HG03025 (cell line): ENCODE measurements at regions not wholly inside any gene's neighbourhood (a gene's known extent, or its start where the extent isn't known, plus 50 kb on each side); places are given as distances from the start of the nearest gene placed in this dataset.

Experiments
- ATAC-seq: cut with Tn5 transposase; IDR thresholded peaks from one replicate; pipeline ENCODE4 v1.9.1; 2021; ENCODE audit warnings: mild to moderate bottlenecking, moderate library complexity; ENCODE audit not compliant: unreplicated experiment, low FRiP score

DNA sequence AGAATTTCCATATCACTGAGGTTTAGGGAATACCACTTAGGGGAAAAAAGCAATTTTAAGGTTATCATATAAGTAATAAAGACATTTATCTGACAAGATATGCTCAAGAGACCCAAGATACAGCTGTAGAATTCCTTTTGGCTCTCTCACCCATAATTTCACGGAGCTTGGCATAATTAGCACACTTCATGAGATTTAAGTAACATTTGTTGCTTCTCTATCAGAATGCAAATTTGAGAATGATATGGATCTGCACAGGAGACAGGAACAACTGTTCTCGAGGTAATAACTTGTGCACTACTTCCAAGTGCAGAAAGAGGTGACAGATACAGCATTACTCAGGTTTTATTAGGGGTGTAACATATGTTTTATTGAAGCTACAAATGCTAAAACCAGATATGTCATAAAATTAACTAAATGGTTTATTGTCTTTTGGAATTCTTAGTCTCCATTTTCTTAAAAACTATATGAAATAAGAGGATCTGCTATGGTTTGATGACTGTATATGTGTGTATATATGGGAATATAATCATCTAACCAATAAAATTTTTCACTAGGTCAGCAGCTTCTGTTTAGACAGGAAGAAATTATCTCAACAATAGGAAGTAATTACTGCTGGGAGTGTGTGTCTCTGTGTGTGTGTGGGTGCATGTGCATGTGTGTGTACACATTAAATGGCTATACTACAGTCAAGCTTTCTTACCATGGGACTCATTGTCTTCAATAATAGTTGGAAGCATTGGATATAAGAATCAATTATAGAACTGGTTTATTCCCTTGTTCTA lies 401.3 kb downstream of the PCDH17 start:
- ATAC-seq, result no peak

DNA sequence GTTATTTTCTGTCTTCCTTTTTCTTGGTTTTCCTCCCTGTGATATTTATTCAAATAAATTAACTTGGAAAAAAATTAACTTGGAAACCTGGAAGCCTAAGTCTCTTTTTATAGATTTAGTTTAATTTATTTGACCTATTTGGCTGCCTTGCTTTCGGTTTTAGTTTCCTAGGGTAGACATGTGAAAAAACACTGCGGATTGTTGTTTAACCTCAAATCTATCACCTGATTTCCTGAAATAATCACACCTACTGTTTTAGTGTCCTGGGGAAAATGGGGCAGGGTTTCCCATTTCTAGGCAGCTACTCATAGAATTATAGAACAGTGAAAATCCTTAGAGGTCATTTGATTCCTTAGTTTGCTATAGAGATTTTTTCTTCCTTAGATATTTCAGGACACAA lies 412.4 kb downstream of the PCDH17 start:
- ATAC-seq, result no peak

DNA sequence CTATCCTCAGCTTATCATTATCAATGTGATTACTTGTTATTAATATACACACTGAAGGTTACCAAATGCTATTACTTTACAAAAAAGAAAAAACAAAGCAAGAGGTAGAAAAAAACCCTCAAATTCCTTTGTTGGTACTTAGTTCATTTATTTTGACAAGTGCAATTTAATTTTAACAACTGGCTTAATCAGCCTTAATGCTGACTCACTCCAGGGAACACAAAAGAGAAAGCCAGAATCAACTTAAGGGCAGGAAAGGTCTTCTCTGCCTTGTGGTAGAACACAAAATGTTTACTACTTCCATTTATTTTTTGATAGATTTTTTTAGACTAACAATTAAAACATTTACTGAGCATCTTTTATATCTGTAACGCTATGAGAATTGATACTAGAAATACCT lies 417.1 kb downstream of the PCDH17 start:
- ATAC-seq, result no peak

DNA sequence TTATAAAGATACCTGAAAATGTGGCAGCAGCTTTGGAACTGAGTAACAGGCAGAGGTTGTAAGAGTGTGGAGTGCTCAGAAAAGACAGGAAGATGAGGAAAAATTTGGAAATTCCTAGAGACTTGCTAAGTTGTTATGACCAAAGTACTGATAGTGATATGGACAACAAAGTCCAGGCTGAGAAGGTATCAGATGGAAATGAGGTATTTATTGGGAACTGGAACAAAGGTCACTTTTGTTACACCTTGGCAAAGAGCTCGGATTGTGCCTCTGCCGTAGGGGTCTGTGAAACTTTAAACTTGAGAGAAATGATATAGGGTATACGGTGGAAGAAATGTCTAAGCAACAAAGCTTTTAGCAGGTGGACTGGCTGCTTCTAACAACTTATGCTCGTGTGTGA lies 419.9 kb downstream of the PCDH17 start:
- no peak for ATAC-seq

DNA sequence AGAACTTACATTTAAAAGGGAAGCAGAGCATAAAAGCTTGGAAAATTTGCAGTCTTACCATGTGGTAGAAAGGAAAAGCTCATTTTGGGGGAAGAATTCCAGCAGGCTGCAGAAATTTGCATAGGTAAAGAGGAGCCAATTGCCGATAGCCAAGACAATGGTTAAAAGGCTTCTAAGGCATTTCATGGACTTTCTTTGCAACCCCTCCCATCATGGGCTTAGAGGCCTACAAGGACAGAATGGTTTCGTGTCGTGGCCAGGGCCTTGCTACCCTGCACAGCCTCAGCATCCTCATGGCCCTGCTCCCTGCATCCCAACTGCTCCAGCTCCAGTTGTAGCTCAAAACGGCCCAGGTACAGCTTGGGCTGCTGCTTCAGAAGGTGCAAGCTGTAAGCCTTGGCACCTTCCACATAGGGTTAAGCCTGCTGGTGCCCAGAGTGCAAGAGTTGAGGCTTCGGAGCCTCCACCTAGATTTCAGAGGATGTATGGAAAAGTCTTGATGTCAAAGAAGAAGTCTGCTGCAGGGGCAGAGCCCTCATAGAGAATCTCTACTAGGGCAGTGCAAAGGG lies 420.3 kb downstream of the PCDH17 start:
- no peak for ATAC-seq

DNA sequence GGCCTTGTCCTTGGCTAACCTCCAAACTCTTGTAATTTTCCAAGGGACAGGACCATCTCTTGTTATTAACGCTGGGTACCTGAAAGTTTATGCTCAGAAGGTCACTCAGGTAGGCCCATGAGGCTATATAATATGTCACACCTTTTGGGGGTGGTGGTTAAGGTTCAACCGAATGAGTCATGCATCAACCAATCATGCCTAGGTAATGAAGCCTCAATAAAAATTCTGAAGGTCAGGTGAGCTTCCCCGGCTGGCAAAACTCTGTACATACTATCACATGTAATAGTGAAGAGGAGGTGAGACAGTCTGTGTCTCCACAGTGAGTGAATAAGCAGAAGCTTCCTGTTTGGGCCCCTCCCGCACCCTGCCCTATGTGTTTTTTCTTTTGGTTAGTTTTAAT lies 424.9 kb downstream of the PCDH17 start:
- no peak for ATAC-seq

- no peak for ATAC-seq
These were observed 428.1 kb downstream of the PCDH17 start for GRCh38 chr13:58059624-58060023.

DNA sequence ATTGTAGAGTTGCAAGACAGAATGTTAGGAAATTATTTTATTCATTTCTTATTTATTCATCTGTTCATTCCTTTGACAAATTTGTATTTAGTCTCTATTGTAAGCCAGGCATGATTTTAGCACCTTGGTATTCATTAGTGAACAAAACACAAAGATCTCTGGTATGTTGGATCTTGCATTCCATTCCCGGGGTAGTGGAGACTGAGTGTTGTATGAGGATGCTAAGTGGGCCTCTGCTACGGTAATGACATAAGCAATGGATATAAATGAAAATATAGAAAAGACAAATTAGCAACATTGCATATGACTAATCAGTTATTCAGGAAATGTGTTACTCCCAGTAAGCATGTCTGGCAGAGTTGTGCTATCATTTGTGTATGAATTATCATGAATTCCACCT lies 449.3 kb downstream of the PCDH17 start:
- no peak for ATAC-seq

GRCh38 chr13:58081301-58081820 lies 449.8 kb downstream of the PCDH17 start:
- ATAC-seq, result no peak

- no peak for ATAC-seq
These were observed 451.5 kb downstream of the PCDH17 start for GRCh38 chr13:58083064-58083463.

GRCh38 chr13:58085274-58085673 lies 453.7 kb downstream of the PCDH17 start:
- ATAC-seq, result no peak

DNA sequence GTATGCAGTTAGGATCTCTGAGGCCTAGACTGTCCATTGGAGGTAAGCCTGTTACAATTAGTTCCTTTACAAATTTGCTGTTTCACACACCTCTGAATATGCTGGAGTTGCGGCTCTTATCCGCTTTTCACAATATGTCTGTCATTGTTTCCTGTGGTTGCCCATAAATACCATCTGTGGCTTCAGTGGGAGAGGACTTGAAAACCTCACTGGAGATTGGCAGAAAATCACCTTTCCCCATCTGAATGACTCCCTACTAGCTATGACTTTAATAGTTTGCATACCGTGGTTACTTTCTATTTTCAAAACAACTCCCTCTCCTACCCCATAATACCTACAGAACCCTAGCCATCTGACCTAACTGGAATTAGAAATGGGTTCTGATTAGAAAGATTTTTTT lies 454.3 kb downstream of the PCDH17 start:
- no peak for ATAC-seq

- ATAC-seq, result no peak
These were observed 456.0 kb downstream of the PCDH17 start for GRCh38 chr13:58087566-58087965.

GRCh38 chr13:58093394-58093793 lies 461.9 kb downstream of the PCDH17 start:
- no peak for ATAC-seq

GRCh38 chr13:58097831-58098230 lies 466.3 kb downstream of the PCDH17 start:
- no peak for ATAC-seq

- no peak for ATAC-seq
These were observed 487.8 kb downstream of the PCDH17 start for GRCh38 chr13:58119351-58119750.

DNA sequence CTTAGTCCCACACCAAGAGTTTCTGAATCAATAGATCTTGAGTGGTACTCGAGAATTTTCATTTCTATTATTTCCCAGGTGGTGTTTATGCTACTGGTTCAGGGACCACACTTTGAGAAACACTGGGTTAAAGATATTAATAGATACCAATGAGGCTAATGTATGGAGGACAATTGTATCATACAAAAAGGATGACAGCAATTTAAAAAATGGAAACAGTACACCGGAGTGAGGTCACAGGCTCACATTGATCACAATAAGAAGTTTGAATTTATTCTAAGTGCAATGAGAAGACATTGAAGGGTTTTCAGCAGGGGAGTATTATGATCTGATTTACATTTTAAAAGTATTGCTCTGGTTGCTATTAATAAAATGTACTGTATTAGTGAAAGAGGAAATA lies 488.3 kb downstream of the PCDH17 start:
- ATAC-seq, result no peak

DNA sequence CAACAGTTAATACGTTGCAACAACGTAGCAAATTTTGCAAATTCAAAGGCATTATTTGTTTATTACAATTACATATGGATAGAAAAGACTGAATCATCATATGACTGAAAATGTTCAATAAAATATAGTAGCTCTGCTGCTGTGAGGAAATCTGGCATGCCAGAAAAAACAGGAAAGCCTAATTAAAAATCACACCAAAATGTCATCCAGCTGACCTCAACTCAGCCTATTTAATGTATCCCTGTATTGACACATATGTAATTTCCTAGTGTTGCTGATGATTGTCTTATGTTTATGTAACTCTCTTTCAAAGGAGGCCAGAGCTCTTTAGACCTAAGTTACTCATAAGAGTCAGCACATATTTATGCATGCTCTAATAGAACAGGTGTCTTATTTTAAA lies 495.0 kb downstream of the PCDH17 start:
- no peak for ATAC-seq

DNA sequence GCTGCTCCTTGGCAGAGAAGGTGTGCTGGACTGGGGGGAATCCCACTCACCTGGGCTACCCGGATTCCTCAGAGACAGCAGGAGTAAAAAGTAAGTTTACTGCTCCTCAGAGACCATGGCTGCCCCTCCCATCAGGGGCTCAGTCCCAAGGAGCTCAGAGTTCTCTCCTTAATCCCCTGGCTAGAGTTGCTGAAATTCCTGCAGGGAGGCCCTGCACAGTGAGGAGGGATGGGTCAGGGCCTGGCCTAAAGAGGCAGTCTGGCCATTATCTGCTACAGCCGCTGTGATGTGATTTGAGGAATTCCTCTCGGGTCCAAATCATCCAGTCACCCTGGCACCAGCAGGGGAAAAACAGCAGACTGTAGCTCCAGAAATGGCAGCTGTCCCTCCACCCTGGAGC lies 502.5 kb downstream of the PCDH17 start:
- ATAC-seq, result no peak

- ATAC-seq, result no peak
These were observed 503.0 kb downstream of the PCDH17 start for GRCh38 chr13:58134525-58134924.

DNA sequence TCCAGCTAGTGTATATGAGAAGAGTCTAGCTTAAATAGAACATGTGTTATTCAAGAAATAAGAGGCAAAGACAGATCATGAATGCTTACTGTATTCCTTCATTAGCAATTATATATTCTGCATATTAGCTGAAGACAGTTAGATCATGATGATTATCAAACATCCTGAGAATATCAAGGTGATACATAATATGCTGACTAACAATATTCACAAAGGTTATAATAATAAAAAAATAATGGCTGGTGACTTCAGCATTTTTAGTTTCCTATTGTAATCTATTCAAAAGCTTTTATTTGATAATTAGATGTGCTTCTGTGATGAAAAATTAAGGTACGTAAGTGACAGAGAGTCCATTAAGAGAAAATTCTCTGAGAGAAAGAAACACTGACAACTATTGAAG lies 511.4 kb downstream of the PCDH17 start:
- no peak for ATAC-seq

- no peak for ATAC-seq
These were observed 513.1 kb downstream of the PCDH17 start for GRCh38 chr13:58144616-58145015.
